B cell (primary cell): ENCODE measurements at regions not wholly inside any gene's neighbourhood (a gene's known extent, or its start where the extent isn't known, plus 50 kb on each side); places are given as distances from the start of the nearest gene placed in this dataset.

Source experiments
- ATAC-seq: fragments of 200-7000 bp; cut with Tn5 transposase; one replicate; pipeline ENCODE4 v1.10.0; 2021; ENCODE audit warnings: low read depth, mild to moderate bottlenecking, moderate number of reproducible peaks, moderate library complexity
- CTCF ChIA-PET: fragments of 350-600 bp; sonication (Branson Sonifier 250); formaldehyde crosslinking; loops from one replicate; lab custom pipeline; 2021; ENCODE audit warnings: antibody characterized with exemption, inconsistent platforms; lab: Charles Lee
- POLR2A ChIA-PET: fragments of 350-600 bp; sonication (Branson Sonifier 250); formaldehyde crosslinking; loops from one replicate; lab custom pipeline; 2021; ENCODE audit warnings: antibody characterized with exemption; lab: Charles Lee
- DNase-seq: peaks from one replicate; pipeline ENCODE4 v3.0.0; 2013
- H2AFZ ChIP-seq: 2 replicates; pipeline ENCODE4 v1.6.1; 2012; ENCODE audit warnings: mild to moderate bottlenecking, low read depth, low read length; ENCODE audit not compliant: insufficient read depth, poor library complexity, severe bottlenecking
- H3K27ac ChIP-seq, 2 donors: 1 replicate in 1 of 2; 2 replicates in 1 of 2; pipeline ENCODE4 v1.5.1; 2012 to 2013; ENCODE audit warnings: low read length in 2 of 2, mild to moderate bottlenecking in 2 of 2, moderate library complexity in 1 of 2
- H3K27me3 ChIP-seq, 4 experiments: fragments of 200-600 bp in 1 of 4; sonication (generic) in 1 of 4; replicated peaks in 1 of 4; 1 replicate in 2 of 4; 2 replicates in 2 of 4; pipeline versions ENCODE4 v1.6.1 to v1.7.0; 2013 to 2016; ENCODE audit warnings: low read length in 3 of 4, mild to moderate bottlenecking in 2 of 4, mixed read lengths in 1 of 4, moderate library complexity in 1 of 4; ENCODE audit not compliant: insufficient read depth in 4 of 4, control insufficient read depth in 3 of 4; ENCODE audit errors: control extremely low read depth in 1 of 4
- H3K36me3 ChIP-seq, 2 experiments: replicated peaks in 1 of 2; 1 replicate in 1 of 2; 2 replicates in 1 of 2; pipeline versions ENCODE4 v1.6.1 to v1.7.1; 2013; ENCODE audit warnings: low read length in 1 of 2; ENCODE audit not compliant: insufficient read depth in 2 of 2, control insufficient read depth in 1 of 2; ENCODE audit errors: control extremely low read depth in 1 of 2, extremely low read depth in 1 of 2
- H3K4me1 ChIP-seq, 2 donors: fragments of 200-600 bp in 1 of 2; sonication (generic) in 1 of 2; 1 replicate in 1 of 2; 2 replicates in 1 of 2; pipeline versions ENCODE4 v1.5.1 to v1.6.1; 2013 to 2017; ENCODE audit warnings: low read length in 2 of 2; ENCODE audit not compliant: control insufficient read depth in 2 of 2, insufficient read depth in 2 of 2
- H3K4me2 ChIP-seq: replicated peaks from 2 replicates; pipeline ENCODE3; 2012; ENCODE audit warnings: mild to moderate bottlenecking, low read depth, low read length; ENCODE audit not compliant: poor library complexity, severe bottlenecking
- H3K4me3 ChIP-seq, 5 experiments: fragments of 200-600 bp in 1 of 5; sonication (generic) in 1 of 5; 1 replicate in 3 of 5; 2 replicates in 2 of 5; pipeline versions ENCODE4 v1.5.1 to v1.7.0; 2011 to 2016; ENCODE audit warnings: low read length in 4 of 5, mild to moderate bottlenecking in 4 of 5, low read depth in 2 of 5, control low read depth in 1 of 5, moderate library complexity in 1 of 5; ENCODE audit not compliant: insufficient read depth in 1 of 5; ENCODE audit errors: control extremely low read depth in 1 of 5, extremely low read depth in 1 of 5
- H3K79me2 ChIP-seq: fragments of 200-600 bp; sonication (generic); one replicate; pipeline ENCODE4 v1.6.0; 2016; ENCODE audit warnings: low read length; ENCODE audit not compliant: control insufficient read depth, insufficient read depth
- H3K9ac ChIP-seq: fragments of 200-600 bp; sonication (generic); 2 replicates; pipeline ENCODE4 v1.6.1; 2017; ENCODE audit warnings: mild to moderate bottlenecking, low read length, moderate library complexity
- H3K9me3 ChIP-seq, 3 donors: one replicate each; pipeline versions ENCODE4 v1.6.1 to v1.7.1; 2013; ENCODE audit warnings: low read length in 2 of 3; ENCODE audit not compliant: control insufficient read depth in 2 of 3, insufficient read depth in 1 of 3; ENCODE audit errors: control extremely low read depth in 1 of 3
- H4K20me1 ChIP-seq: 2 replicates; pipeline ENCODE4 v1.6.0; 2012; ENCODE audit warnings: mild to moderate bottlenecking, low read length; ENCODE audit not compliant: insufficient read depth, control insufficient read depth, poor library complexity, severe bottlenecking
- H3K27ac Mint-ChIP-seq: one replicate; pipeline ENCODE4 v1.8.0; 2021; ENCODE audit warnings: mixed read lengths
- H3K27me3 Mint-ChIP-seq: one replicate; pipeline ENCODE4 v1.8.0; 2021; ENCODE audit warnings: mixed read lengths
- H3K4me1 Mint-ChIP-seq: one replicate; pipeline ENCODE4 v1.8.0; 2021; ENCODE audit warnings: mixed read lengths
- H3K4me3 Mint-ChIP-seq: one replicate; pipeline ENCODE4 v1.8.0; 2021; ENCODE audit warnings: mixed read lengths
- H3K9me3 Mint-ChIP-seq: one replicate; pipeline ENCODE4 v1.8.0; 2022; ENCODE audit warnings: mixed read lengths; ENCODE audit not compliant: insufficient read depth
- CTCF ChIP-seq: fragments of 200-600 bp; IDR thresholded peaks from one replicate; pipeline ENCODE4 v1.8.0; 2022; ENCODE audit warnings: antibody characterized with exemption, mild to moderate bottlenecking
- EZH2 ChIP-seq: IDR thresholded peaks from 2 replicates; pipeline ENCODE4 v1.6.1; 2012; ENCODE audit warnings: borderline replicate concordance, low read depth, mild to moderate bottlenecking, moderate library complexity, low read length; ENCODE audit not compliant: insufficient read depth, poor library complexity, severe bottlenecking
- WGBS: methylation state at CpG from one replicate; pipeline ENCODE4 v1.1.5; 2013; ENCODE audit warnings: missing lambda C conversion rate; ENCODE audit not compliant: insufficient coverage; 5-methylcytosine and 5-hydroxymethylcytosine counted together
- intact Hi-C: fragments of 100-400 bp; cut with micrococcal nuclease; formaldehyde crosslinking; loops from one replicate; pipeline ENCODE4 v1.10.0; 2022

GRCh38 chr4:116064331-116064730 is 950.9 kb upstream of the NDST4 start:
- H3K36me3 ChIP-seq, result no peaks in the 10 kb centered on the region
- CTCF ChIA-PET, result no interaction called here
- peaks cover 0 to 3% (median 0%) of the 10 kb centered on the region in 3 donors for H3K9me3 ChIP-seq
- no peak overlapping the region for H3K9ac ChIP-seq
- no peak overlapping the region for H2AFZ ChIP-seq
- H3K27me3 ChIP-seq, result no peaks in the 10 kb centered on the region
- H3K27me3 Mint-ChIP-seq, result no peaks in the 10 kb centered on the region
- no peaks in the 10 kb centered on the region for H3K79me2 ChIP-seq
- H3K4me2 ChIP-seq, result no peak overlapping the region
- no peak overlapping the region for H3K27ac Mint-ChIP-seq
- H3K4me1 Mint-ChIP-seq, result no peaks in the 10 kb centered on the region
- WGBS, result no CpG with 5 or more reads among the region's 2 CpGs
- H3K4me3 ChIP-seq, result no peak overlapping the region
- H3K9me3 Mint-ChIP-seq, result no peaks in the 10 kb centered on the region
- no peak for DNase-seq
- POLR2A ChIA-PET, result no interaction called here
- no peaks in the 10 kb centered on the region for H3K4me1 ChIP-seq
- ATAC-seq, result no peak
- H4K20me1 ChIP-seq, result no peaks in the 10 kb centered on the region
- H3K4me3 Mint-ChIP-seq, result no peak overlapping the region
- H3K27ac ChIP-seq, result no peak overlapping the region
- intact Hi-C loops, result no loop called here
- TF ChIP-seq EZH2, result no peak
- TF ChIP-seq CTCF, result no peak

GRCh38 chr4:116059361-116059760 is 945.9 kb upstream of the NDST4 start:
- H3K4me1 ChIP-seq, result no peaks in the 10 kb centered on the region
- TF ChIP-seq CTCF (no peak), EZH2 (no peak)
- no peak overlapping the region for H3K27ac ChIP-seq
- Mint-ChIP-seq H3K9me3 (no peaks in the 10 kb centered on the region), H3K27ac (no peak overlapping the region), H3K4me1 (no peaks in the 10 kb centered on the region), H3K27me3 (no peaks in the 10 kb centered on the region), H3K4me3 (no peak overlapping the region)
- no peaks in the 10 kb centered on the region for H3K79me2 ChIP-seq
- POLR2A ChIA-PET, result no interaction called here
- intact Hi-C loops, result no loop called here
- no peak overlapping the region for H2AFZ ChIP-seq
- H4K20me1 ChIP-seq, result no peaks in the 10 kb centered on the region
- H3K36me3 ChIP-seq, result no peaks in the 10 kb centered on the region
- CTCF ChIA-PET, result no interaction called here
- H3K4me3 ChIP-seq, result no peak overlapping the region
- ATAC-seq, result no peak
- peaks cover 0 to 8% (median 0%) of the 10 kb centered on the region in 3 donors for H3K9me3 ChIP-seq
- no peak for DNase-seq
- H3K9ac ChIP-seq, result no peak overlapping the region
- no peak overlapping the region for H3K4me2 ChIP-seq
- no CpG with 5 or more reads among the region's 1 CpG for WGBS
- no peaks in the 10 kb centered on the region for H3K27me3 ChIP-seq
